ENCODE measurements at regions not wholly inside any gene's neighbourhood (a gene's known extent, or its start where the extent isn't known, plus 50 kb on each side); places are given as distances from the start of the nearest gene placed in this dataset.

DNA sequence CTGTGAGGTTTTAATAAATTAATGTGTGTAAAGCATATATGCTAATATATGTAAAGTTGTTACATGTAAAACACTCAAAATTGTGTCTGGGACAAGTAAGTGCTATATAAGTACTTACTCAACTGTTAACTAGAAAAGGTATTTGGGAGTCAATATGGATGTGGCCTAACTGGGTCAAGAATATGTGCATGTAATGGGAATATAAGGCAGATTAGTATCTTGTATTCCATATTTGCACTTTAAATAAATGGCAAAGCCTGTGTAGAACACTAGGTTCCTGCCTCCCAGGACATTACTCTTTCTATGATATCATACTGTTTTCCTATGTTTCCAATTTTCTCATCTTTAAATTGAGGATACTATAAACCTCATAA lies 270.6 kb downstream of the FBXO8 start:
- Histone ChIP-seq H3K27ac (ENCODE audit: insufficient read length, low read depth, low read length) (no peak overlapping the region), H2BK15ac (ENCODE audit: low read depth, low read length) (no peak overlapping the region), H3K4ac (ENCODE audit: low read depth, low read length) (no peak overlapping the region), H2BK12ac (ENCODE audit: insufficient read length, low read depth, low read length) (no peak overlapping the region), H2AK5ac (ENCODE audit: insufficient read length, low read length) (no peak overlapping the region), H3T11ph (ENCODE audit: low read length) (no peak overlapping the region), H3K79me2 (ENCODE audit: insufficient read depth, low read length) (no peaks in the 10 kb centered on the region), H4K20me1 (ENCODE audit: control insufficient read depth, insufficient read depth, insufficient read length) (no peaks in the 10 kb centered on the region), H3K9me3 (ENCODE audit: control insufficient read depth, low read depth, low read length) (no peaks in the 10 kb centered on the region), H3K14ac (ENCODE audit: insufficient read depth, low read length) (no peak overlapping the region), H3K18ac (ENCODE audit: insufficient read length, low read depth, low read length) (no peak overlapping the region), H3K4me2 (ENCODE audit: insufficient read depth, insufficient read length, low read length) (no peak overlapping the region), H3K9ac (ENCODE audit: extremely low read depth, insufficient read length, low read length) (no peak overlapping the region), H3K27me3 (ENCODE audit: insufficient read depth, low read length) (no peaks in the 10 kb centered on the region), H4K8ac (replicated peaks; ENCODE audit: insufficient read length, low read depth, low read length) (no peak overlapping the region), H2BK120ac (ENCODE audit: low read depth, low read length, poor library complexity, severe bottlenecking) (no peak overlapping the region), H2BK5ac (ENCODE audit: insufficient read length, low read length) (no peak overlapping the region), H3K4me1 (ENCODE audit: insufficient read depth, low read length) (no peaks in the 10 kb centered on the region), H3K23me2 (ENCODE audit: insufficient read length, low read depth, low read length, poor library complexity, severe bottlenecking) (no peaks in the 10 kb centered on the region), H3K23ac (ENCODE audit: insufficient read length, low read depth, low read length) (no peak overlapping the region), H3K56ac (ENCODE audit: insufficient read length, low read depth, low read length) (no peak overlapping the region), H2BK20ac (ENCODE audit: low read depth, low read length, poor library complexity, severe bottlenecking) (no peak overlapping the region), H4K91ac (ENCODE audit: insufficient read length, low read depth, low read length) (no peak overlapping the region), H4K5ac (ENCODE audit: insufficient read length, low read depth, low read length) (no peak overlapping the region), H3K79me1 (ENCODE audit: insufficient read depth, low read depth, low read length, poor library complexity, severe bottlenecking) (no peaks in the 10 kb centered on the region), H2AFZ (ENCODE audit: low read length) (no peak overlapping the region)
- H3K4me3 Mint-ChIP-seq, result no peak overlapping the region
- no peak for DNase-seq
- no peaks in the 10 kb centered on the region for H3K27me3 Mint-ChIP-seq (ENCODE audit: low read depth)
- TF ChIP-seq, protein P1, sequence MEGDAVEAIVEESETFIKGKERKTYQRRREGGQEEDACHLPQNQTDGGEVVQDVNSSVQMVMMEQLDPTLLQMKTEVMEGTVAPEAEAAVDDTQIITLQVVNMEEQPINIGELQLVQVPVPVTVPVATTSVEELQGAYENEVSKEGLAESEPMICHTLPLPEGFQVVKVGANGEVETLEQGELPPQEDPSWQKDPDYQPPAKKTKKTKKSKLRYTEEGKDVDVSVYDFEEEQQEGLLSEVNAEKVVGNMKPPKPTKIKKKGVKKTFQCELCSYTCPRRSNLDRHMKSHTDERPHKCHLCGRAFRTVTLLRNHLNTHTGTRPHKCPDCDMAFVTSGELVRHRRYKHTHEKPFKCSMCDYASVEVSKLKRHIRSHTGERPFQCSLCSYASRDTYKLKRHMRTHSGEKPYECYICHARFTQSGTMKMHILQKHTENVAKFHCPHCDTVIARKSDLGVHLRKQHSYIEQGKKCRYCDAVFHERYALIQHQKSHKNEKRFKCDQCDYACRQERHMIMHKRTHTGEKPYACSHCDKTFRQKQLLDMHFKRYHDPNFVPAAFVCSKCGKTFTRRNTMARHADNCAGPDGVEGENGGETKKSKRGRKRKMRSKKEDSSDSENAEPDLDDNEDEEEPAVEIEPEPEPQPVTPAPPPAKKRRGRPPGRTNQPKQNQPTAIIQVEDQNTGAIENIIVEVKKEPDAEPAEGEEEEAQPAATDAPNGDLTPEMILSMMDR (conservative IDR thresholded peaks at IDR 0.05), result no peak
- no peaks in the 10 kb centered on the region; a peak in 1 of 4 replicates for H3K4me1 Mint-ChIP-seq
- no peaks in the 10 kb centered on the region for H3K36me3 Mint-ChIP-seq (ENCODE audit: insufficient read depth in 1 of 3, low read depth in 3 of 3)
- no peak overlapping the region for H3K27ac Mint-ChIP-seq
- H3K9me3 Mint-ChIP-seq, result no peaks in the 10 kb centered on the region
